Neuron (in vitro differentiated cells): ENCODE measurements at regions not wholly inside any gene's neighbourhood (a gene's known extent, or its start where the extent isn't known, plus 50 kb on each side); places are given as distances from the start of the nearest gene placed in this dataset.

ENCODE experiments used
- H2AFZ ChIP-seq: one replicate; pipeline ENCODE4 v1.6.1; 2013; ENCODE audit warnings: low read depth, mild to moderate bottlenecking, inconsistent platforms, low read length, moderate library complexity
- H3K27me3 ChIP-seq: one replicate; pipeline ENCODE4 v1.6.1; 2013; ENCODE audit warnings: low read length; ENCODE audit not compliant: insufficient read depth
- H3K36me3 ChIP-seq: one replicate; pipeline ENCODE4 v1.6.1; 2013; ENCODE audit warnings: low read length; ENCODE audit not compliant: insufficient read depth
- H3K4me1 ChIP-seq: one replicate; pipeline ENCODE4 v1.6.1; 2013; ENCODE audit warnings: low read length; ENCODE audit not compliant: insufficient read depth
- H3K4me3 ChIP-seq: 2 replicates; pipeline ENCODE4 v1.5.1; 2013; ENCODE audit warnings: mild to moderate bottlenecking, low read length, moderate library complexity
- H3K9me3 ChIP-seq: one replicate; pipeline ENCODE4 v1.6.1; 2013; ENCODE audit warnings: low read length

- Histone ChIP-seq H3K4me1 (no peaks in the 10 kb centered on the region), H3K36me3 (no peaks in the 10 kb centered on the region), H2AFZ (no peak overlapping the region), H3K4me3 (no peak overlapping the region), H3K9me3 (no peaks in the 10 kb centered on the region), H3K27me3 (no peaks in the 10 kb centered on the region)
Observed at GRCh38 chr1:221458447-221459156, 283.3 kb downstream of the DUSP10 start.

- Histone ChIP-seq H3K4me3 (no peak overlapping the region), H3K9me3 (no peaks in the 10 kb centered on the region), H3K27me3 (no peaks in the 10 kb centered on the region), H3K4me1 (no peaks in the 10 kb centered on the region), H2AFZ (no peak overlapping the region), H3K36me3 (no peaks in the 10 kb centered on the region)
Observed at GRCh38 chr1:221459558-221459957, 282.3 kb downstream of the DUSP10 start.

- Histone ChIP-seq H3K9me3 (no peaks in the 10 kb centered on the region), H2AFZ (no peak overlapping the region), H3K4me3 (no peak overlapping the region), H3K4me1 (no peaks in the 10 kb centered on the region), H3K36me3 (no peaks in the 10 kb centered on the region), H3K27me3 (no peaks in the 10 kb centered on the region)
Observed at GRCh38 chr1:221462345-221462744, 279.5 kb downstream of the DUSP10 start.

- H3K4me1 ChIP-seq, result no peaks in the 10 kb centered on the region
- H3K4me3 ChIP-seq, result no peak overlapping the region
- no peaks in the 10 kb centered on the region for H3K9me3 ChIP-seq
- no peaks in the 10 kb centered on the region for H3K27me3 ChIP-seq
- no peak overlapping the region for H2AFZ ChIP-seq
- no peaks in the 10 kb centered on the region for H3K36me3 ChIP-seq
Observed at GRCh38 chr1:221468546-221468945, 273.3 kb downstream of the DUSP10 start.

- Histone ChIP-seq H3K9me3 (no peaks in the 10 kb centered on the region), H3K4me1 (no peaks in the 10 kb centered on the region), H3K36me3 (no peaks in the 10 kb centered on the region), H2AFZ (no peak overlapping the region), H3K27me3 (no peaks in the 10 kb centered on the region), H3K4me3 (no peak overlapping the region)
Observed at GRCh38 chr1:221469476-221469875, 272.4 kb downstream of the DUSP10 start.

GRCh38 chr1:221470000-221470698, 271.7 kb downstream of the DUSP10 start:
- Histone ChIP-seq H2AFZ (no peak overlapping the region), H3K4me3 (no peak overlapping the region), H3K4me1 (no peaks in the 10 kb centered on the region), H3K27me3 (no peaks in the 10 kb centered on the region), H3K36me3 (no peaks in the 10 kb centered on the region), H3K9me3 (no peaks in the 10 kb centered on the region)

GRCh38 chr1:221473411-221473810, 268.5 kb downstream of the DUSP10 start:
- H3K27me3 ChIP-seq, result peaks cover 5% of the 10 kb centered on the region
- H3K4me1 ChIP-seq, result no peaks in the 10 kb centered on the region
- no peaks in the 10 kb centered on the region for H3K36me3 ChIP-seq

GRCh38 chr1:221477252-221477651, 264.6 kb downstream of the DUSP10 start:
- H3K27me3 ChIP-seq, result peaks cover 5% of the 10 kb centered on the region
- H2AFZ ChIP-seq, result no peak overlapping the region
- H3K4me1 ChIP-seq, result no peaks in the 10 kb centered on the region
- no peaks in the 10 kb centered on the region for H3K9me3 ChIP-seq
- no peaks in the 10 kb centered on the region for H3K36me3 ChIP-seq
- H3K4me3 ChIP-seq, result no peak overlapping the region

More at GRCh38 chr1:221473411-221473810, 268.5 kb downstream of the DUSP10 start:
- Histone ChIP-seq H3K4me3 (no peak overlapping the region), H3K9me3 (no peaks in the 10 kb centered on the region), H2AFZ (no peak overlapping the region)

GRCh38 chr1:221478050-221478949, 263.6 kb downstream of the DUSP10 start:
- peaks cover 5% of the 10 kb centered on the region for H3K27me3 ChIP-seq
- H3K4me1 ChIP-seq, result no peaks in the 10 kb centered on the region
- no peak overlapping the region for H3K4me3 ChIP-seq
- H2AFZ ChIP-seq, result no peak overlapping the region
- H3K36me3 ChIP-seq, result no peaks in the 10 kb centered on the region
- H3K9me3 ChIP-seq, result no peaks in the 10 kb centered on the region

- H3K9me3 ChIP-seq, result no peaks in the 10 kb centered on the region
- no peak overlapping the region for H2AFZ ChIP-seq
- H3K4me1 ChIP-seq, result no peaks in the 10 kb centered on the region
- H3K36me3 ChIP-seq, result no peaks in the 10 kb centered on the region
- no peaks in the 10 kb centered on the region for H3K27me3 ChIP-seq
- H3K4me3 ChIP-seq, result no peak overlapping the region
Observed at GRCh38 chr1:221487781-221488524, 253.9 kb downstream of the DUSP10 start.

GRCh38 chr1:221488550-221488949, 253.3 kb downstream of the DUSP10 start:
- H3K4me1 ChIP-seq, result no peaks in the 10 kb centered on the region
- no peak overlapping the region for H2AFZ ChIP-seq
- no peaks in the 10 kb centered on the region for H3K36me3 ChIP-seq
- no peaks in the 10 kb centered on the region for H3K9me3 ChIP-seq
- no peaks in the 10 kb centered on the region for H3K27me3 ChIP-seq
- H3K4me3 ChIP-seq, result no peak overlapping the region

- H3K27me3 ChIP-seq, result no peaks in the 10 kb centered on the region
- no peak overlapping the region for H2AFZ ChIP-seq
Observed at GRCh38 chr1:221494670-221495069, 247.2 kb downstream of the DUSP10 start.

More at GRCh38 chr1:221494670-221495069, 247.2 kb downstream of the DUSP10 start:
- no peaks in the 10 kb centered on the region for H3K4me1 ChIP-seq
- no peaks in the 10 kb centered on the region for H3K9me3 ChIP-seq
- H3K4me3 ChIP-seq, result no peak overlapping the region
- H3K36me3 ChIP-seq, result no peaks in the 10 kb centered on the region
